Thymus (tissue), 11 donors: ENCODE measurements at regions not wholly inside any gene's neighbourhood (a gene's known extent, or its start where the extent isn't known, plus 50 kb on each side); places are given as distances from the start of the nearest gene placed in this dataset.

Experiments
- DNase-seq, 9 donors: peaks; one replicate each; pipeline ENCODE4 v3.0.0-alpha.2; 2013; ENCODE audit warnings: low spot score in 9 of 9, low read depth in 6 of 9, missing footprints in 1 of 9
- H3K27ac ChIP-seq, 2 donors: one replicate each; pipeline ENCODE4 v1.5.1; 2013; ENCODE audit warnings: control low read depth in 1 of 2, low read depth in 1 of 2, low read length in 1 of 2, mild to moderate bottlenecking in 1 of 2, moderate library complexity in 1 of 2
- H3K27me3 ChIP-seq, 2 donors: one replicate each; pipeline ENCODE4 v1.5.1; 2013; ENCODE audit warnings: low read length in 1 of 2; ENCODE audit not compliant: control insufficient read depth in 2 of 2, insufficient read depth in 1 of 2
- H3K36me3 ChIP-seq, 2 donors: one replicate each; pipeline ENCODE4 v1.5.1; 2013; ENCODE audit warnings: low read length in 1 of 2, mild to moderate bottlenecking in 1 of 2, moderate library complexity in 1 of 2; ENCODE audit not compliant: control insufficient read depth in 2 of 2, insufficient read depth in 2 of 2
- H3K4me1 ChIP-seq, 2 donors: one replicate each; pipeline ENCODE4 v1.5.1; 2013; ENCODE audit warnings: low read length in 2 of 2; ENCODE audit not compliant: control insufficient read depth in 2 of 2, insufficient read depth in 2 of 2
- H3K4me3 ChIP-seq, 2 donors: one replicate each; pipeline ENCODE4 v1.5.1; 2013; ENCODE audit warnings: low read length in 2 of 2, control low read depth in 1 of 2, mild to moderate bottlenecking in 1 of 2
- H3K9me3 ChIP-seq, 2 donors: one replicate each; pipeline ENCODE4 v1.5.1; 2013; ENCODE audit warnings: low read length in 1 of 2, mild to moderate bottlenecking in 1 of 2; ENCODE audit not compliant: control insufficient read depth in 2 of 2, insufficient read depth in 1 of 2
- WGBS: extraction: QIAGEN DNeasy Blood & Tissue Kit; methylation state at CpG from one replicate; pipeline ENCODE4 v1.1.7; 2013; 5-methylcytosine and 5-hydroxymethylcytosine counted together
- donor health status: healthy.

GRCh38 chr9:693201-694091 is 148.1 kb upstream of the DMRT1 start:
- H3K4me3 ChIP-seq: no peak overlapping the region
- 5% methylated on average over 6 of the region's 6 CpGs for WGBS
- DNase-seq: no peak

GRCh38 chr9:694092-694402 is 147.4 kb upstream of the DMRT1 start:
- Histone ChIP-seq H3K27ac (peak overlapping the region in 1 of 2 donors; percentile 41), H3K27me3 (no peaks in the 10 kb centered on the region), H3K9me3 (no peaks in the 10 kb centered on the region), H3K4me3 (no peak overlapping the region), H3K4me1 (peaks cover 6 to 13% of the 10 kb centered on the region in 2 donors), H3K36me3 (no peaks in the 10 kb centered on the region)
- 94% methylated on average over 1 of the region's 1 CpG for WGBS
- no peak for DNase-seq

More at GRCh38 chr9:693201-694091, 148.1 kb upstream of the DMRT1 start:
- no peaks in the 10 kb centered on the region for H3K9me3 ChIP-seq
- no peaks in the 10 kb centered on the region for H3K27me3 ChIP-seq
- H3K27ac ChIP-seq: peak overlapping the region; percentile 41 to 43
- H3K4me1 ChIP-seq: peaks cover 6 to 13% of the 10 kb centered on the region in 2 donors
- H3K36me3 ChIP-seq: no peaks in the 10 kb centered on the region

GRCh38 chr9:694403-695154 is 146.9 kb upstream of the DMRT1 start:
- 93% methylated on average over 8 of the region's 8 CpGs for WGBS
- Histone ChIP-seq H3K4me3 (no peak overlapping the region), H3K4me1 (peaks cover 6 to 13% of the 10 kb centered on the region in 2 donors)

GRCh38 chr9:695252-695651 is 146.2 kb upstream of the DMRT1 start:
- no peaks in the 10 kb centered on the region for H3K9me3 ChIP-seq
- no peak overlapping the region for H3K4me3 ChIP-seq
- peaks cover 6 to 13% of the 10 kb centered on the region in 2 donors for H3K4me1 ChIP-seq
- no peak for DNase-seq
- 82% methylated on average over 4 of the region's 4 CpGs for WGBS
- no peaks in the 10 kb centered on the region for H3K27me3 ChIP-seq
- no peaks in the 10 kb centered on the region for H3K36me3 ChIP-seq
- H3K27ac ChIP-seq: peak overlapping the region in 1 of 2 donors; percentile 46

More at GRCh38 chr9:694403-695154, 146.9 kb upstream of the DMRT1 start:
- Histone ChIP-seq H3K27ac (no peak overlapping the region), H3K36me3 (no peaks in the 10 kb centered on the region), H3K27me3 (no peaks in the 10 kb centered on the region), H3K9me3 (no peaks in the 10 kb centered on the region)
- DNase-seq: no peak

GRCh38 chr9:696332-697323 is 144.9 kb upstream of the DMRT1 start:
- Histone ChIP-seq H3K27ac (peak overlapping the region; percentile 12 to 69), H3K4me3 (no peak overlapping the region), H3K27me3 (no peaks in the 10 kb centered on the region), H3K9me3 (no peaks in the 10 kb centered on the region), H3K36me3 (no peaks in the 10 kb centered on the region), H3K4me1 (peaks cover 6 to 13% of the 10 kb centered on the region in 2 donors)
- no peak for DNase-seq
- 66% methylated on average over 9 of the region's 9 CpGs for WGBS

- H3K4me3 ChIP-seq: no peak overlapping the region
- H3K9me3 ChIP-seq: no peaks in the 10 kb centered on the region
- peak overlapping the region in 1 of 2 donors; percentile 40 for H3K27ac ChIP-seq
- H3K4me1 ChIP-seq: peaks cover 5 to 13% of the 10 kb centered on the region in 2 donors
- WGBS: 94% methylated on average over 5 of the region's 5 CpGs
- no peaks in the 10 kb centered on the region for H3K36me3 ChIP-seq
- DNase-seq: no peak
- no peaks in the 10 kb centered on the region for H3K27me3 ChIP-seq
Observed at GRCh38 chr9:698276-698675, 143.2 kb upstream of the DMRT1 start.

- no peaks in the 10 kb centered on the region for H3K27me3 ChIP-seq
- no peaks in the 10 kb centered on the region for H3K9me3 ChIP-seq
- no peak overlapping the region for H3K4me3 ChIP-seq
- H3K36me3 ChIP-seq: no peaks in the 10 kb centered on the region
- H3K4me1 ChIP-seq: peaks cover 0 to 13% of the 10 kb centered on the region in 2 donors
- DNase-seq: no peak
- WGBS: 98% methylated on average over 6 of the region's 6 CpGs
- H3K27ac ChIP-seq: no peak overlapping the region
Observed at GRCh38 chr9:698954-699353, 142.5 kb upstream of the DMRT1 start.

GRCh38 chr9:699396-699795 is 142.1 kb upstream of the DMRT1 start:
- Histone ChIP-seq H3K4me3 (no peak overlapping the region), H3K27ac (no peak overlapping the region), H3K4me1 (peaks cover 0 to 12% of the 10 kb centered on the region in 2 donors), H3K9me3 (no peaks in the 10 kb centered on the region), H3K27me3 (no peaks in the 10 kb centered on the region), H3K36me3 (no peaks in the 10 kb centered on the region)
- no peak for DNase-seq
- WGBS: 89% methylated on average over 1 of the region's 1 CpG
